ENCODE measurements at regions not wholly inside any gene's neighbourhood (a gene's known extent, or its start where the extent isn't known, plus 50 kb on each side); places are given as distances from the start of the nearest gene placed in this dataset.

DNA sequence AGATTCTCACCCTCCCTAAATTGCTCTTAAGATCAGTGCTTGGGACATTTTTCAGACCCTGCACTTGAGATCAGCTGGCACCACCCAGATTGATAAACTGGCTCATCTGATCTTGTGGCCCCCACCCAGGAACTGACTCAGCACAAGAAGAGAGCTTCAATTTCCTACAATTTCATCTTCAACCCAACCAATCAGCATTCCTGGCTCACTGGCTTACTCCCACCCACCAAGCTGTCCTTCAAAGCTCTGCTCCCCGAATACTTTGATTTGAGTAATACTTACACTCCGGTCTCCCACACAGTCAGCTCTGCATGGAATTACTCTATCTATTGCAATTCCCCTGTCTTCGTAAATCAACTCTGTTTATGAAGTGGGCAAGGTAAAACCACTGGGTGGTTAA is 461.9 kb upstream of the RGS18 start:
- H3K9me3 ChIP-seq (ENCODE audit: insufficient read depth, low read length, severe bottlenecking) = peaks cover 18% of the 10 kb centered on the region
- TF ChIP-seq, protein P1, sequence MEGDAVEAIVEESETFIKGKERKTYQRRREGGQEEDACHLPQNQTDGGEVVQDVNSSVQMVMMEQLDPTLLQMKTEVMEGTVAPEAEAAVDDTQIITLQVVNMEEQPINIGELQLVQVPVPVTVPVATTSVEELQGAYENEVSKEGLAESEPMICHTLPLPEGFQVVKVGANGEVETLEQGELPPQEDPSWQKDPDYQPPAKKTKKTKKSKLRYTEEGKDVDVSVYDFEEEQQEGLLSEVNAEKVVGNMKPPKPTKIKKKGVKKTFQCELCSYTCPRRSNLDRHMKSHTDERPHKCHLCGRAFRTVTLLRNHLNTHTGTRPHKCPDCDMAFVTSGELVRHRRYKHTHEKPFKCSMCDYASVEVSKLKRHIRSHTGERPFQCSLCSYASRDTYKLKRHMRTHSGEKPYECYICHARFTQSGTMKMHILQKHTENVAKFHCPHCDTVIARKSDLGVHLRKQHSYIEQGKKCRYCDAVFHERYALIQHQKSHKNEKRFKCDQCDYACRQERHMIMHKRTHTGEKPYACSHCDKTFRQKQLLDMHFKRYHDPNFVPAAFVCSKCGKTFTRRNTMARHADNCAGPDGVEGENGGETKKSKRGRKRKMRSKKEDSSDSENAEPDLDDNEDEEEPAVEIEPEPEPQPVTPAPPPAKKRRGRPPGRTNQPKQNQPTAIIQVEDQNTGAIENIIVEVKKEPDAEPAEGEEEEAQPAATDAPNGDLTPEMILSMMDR (IDR thresholded peaks at IDR 0.05; ENCODE audit: borderline replicate concordance, extremely low read depth, low read length, poor library complexity, severe bottlenecking) = no peak
- no peak for TF ChIP-seq EZH2 (IDR thresholded peaks at IDR 0.05; ENCODE audit: borderline replicate concordance, low read depth, low read length, severe bottlenecking)
- no peaks in the 10 kb centered on the region for H3K27me3 ChIP-seq (ENCODE audit: insufficient read depth, low read length, poor library complexity)
- H3K79me2 ChIP-seq (ENCODE audit: insufficient read depth, low read length) = no peaks in the 10 kb centered on the region
- no peak overlapping the region for H3K4me3 ChIP-seq (ENCODE audit: low read depth in 1 of 2, low read length in 2 of 2)
- no peak overlapping the region for H2AFZ ChIP-seq (ENCODE audit: low read depth, low read length)
- H4K20me1 ChIP-seq (ENCODE audit: insufficient read depth, low read length) = no peaks in the 10 kb centered on the region
- DNase-seq (no peak), ATAC-seq (ENCODE audit: insufficient read depth, low read depth) (peak; percentile 12; the same call in 2 of the 3 replicates)
- H3K4me2 ChIP-seq (ENCODE audit: insufficient read depth, low read length) = no peak overlapping the region
- no peaks in the 10 kb centered on the region for H3K36me3 ChIP-seq (ENCODE audit: insufficient read depth, low read length)
- H3K27ac ChIP-seq (ENCODE audit: low read length) = peak overlapping the region; percentile 16; the same call in 1 of the 2 replicates
- no peak overlapping the region for H3K9ac ChIP-seq (ENCODE audit: low read depth, low read length)
- H3K4me1 ChIP-seq (ENCODE audit: insufficient read depth, low read length) = peaks cover 10% of the 10 kb centered on the region; the same call in 1 of the 2 replicates

DNA sequence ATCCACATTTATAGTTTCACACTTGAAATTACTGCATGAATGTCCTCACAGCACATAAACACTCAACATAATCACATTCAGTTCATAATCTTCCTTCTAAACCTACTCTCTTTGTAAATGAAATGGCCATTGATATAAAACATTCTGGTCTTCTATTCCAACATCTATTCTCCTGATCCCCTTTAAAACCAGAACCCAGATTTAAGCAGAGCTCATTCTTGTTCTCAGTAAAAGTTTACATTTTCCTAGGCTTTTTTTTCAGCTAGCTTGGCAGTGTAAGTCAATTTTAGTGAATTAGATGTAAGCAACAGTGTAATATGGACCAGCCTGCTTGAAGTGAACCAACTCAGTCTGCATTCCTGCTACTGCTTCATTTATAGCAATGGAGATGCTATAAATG is 460.7 kb upstream of the RGS18 start:
- DNase-seq (no peak), ATAC-seq (ENCODE audit: insufficient read depth, low read depth) (no peak)
- H2AFZ ChIP-seq (ENCODE audit: low read depth, low read length) = 0 out of 2 replicates have a peak overlapping the region, but pooled peaks have one; percentile 33
- H3K36me3 ChIP-seq (ENCODE audit: insufficient read depth, low read length) = no peaks in the 10 kb centered on the region
- no peak for TF ChIP-seq EZH2 (IDR thresholded peaks at IDR 0.05; ENCODE audit: borderline replicate concordance, low read depth, low read length, severe bottlenecking)
- TF ChIP-seq, protein P1 (IDR thresholded peaks at IDR 0.05; ENCODE audit: borderline replicate concordance, extremely low read depth, low read length, poor library complexity, severe bottlenecking) = no peak
- peaks cover 10% of the 10 kb centered on the region; the same call in 1 of the 2 replicates for H3K4me1 ChIP-seq (ENCODE audit: insufficient read depth, low read length)
- no peaks in the 10 kb centered on the region for H3K79me2 ChIP-seq (ENCODE audit: insufficient read depth, low read length)
- H3K27ac ChIP-seq (ENCODE audit: low read length) = no peak overlapping the region
- H3K4me2 ChIP-seq (ENCODE audit: insufficient read depth, low read length) = no peak overlapping the region
- H3K9ac ChIP-seq (ENCODE audit: low read depth, low read length) = no peak overlapping the region
- H3K4me3 ChIP-seq (ENCODE audit: low read depth in 1 of 2, low read length in 2 of 2) = no peak overlapping the region
- H4K20me1 ChIP-seq (ENCODE audit: insufficient read depth, low read length) = no peaks in the 10 kb centered on the region
- no peaks in the 10 kb centered on the region for H3K27me3 ChIP-seq (ENCODE audit: insufficient read depth, low read length, poor library complexity)
- H3K9me3 ChIP-seq (ENCODE audit: insufficient read depth, low read length, severe bottlenecking) = peaks cover 18% of the 10 kb centered on the region

DNA sequence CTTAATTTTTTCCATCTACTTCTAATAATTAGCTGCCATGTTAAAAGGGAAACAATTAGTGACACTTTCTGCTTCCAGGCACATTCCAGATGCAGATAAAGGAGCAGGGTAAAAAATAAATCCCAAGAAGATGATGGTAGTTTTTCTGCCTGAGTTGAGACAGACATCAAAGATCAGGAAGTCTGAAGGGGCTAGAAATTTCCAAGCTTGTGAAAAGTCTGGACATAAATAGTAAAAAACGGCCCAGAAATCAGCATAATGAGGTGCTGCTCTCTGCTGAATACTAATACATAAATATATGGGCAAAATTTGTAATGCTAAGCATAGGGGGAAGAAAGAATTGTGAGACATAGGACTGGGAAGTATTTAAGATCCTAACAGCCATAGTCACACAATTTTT is 460.0 kb upstream of the RGS18 start:
- no peak for TF ChIP-seq EZH2 (IDR thresholded peaks at IDR 0.05; ENCODE audit: borderline replicate concordance, low read depth, low read length, severe bottlenecking)
- TF ChIP-seq, protein P1 (IDR thresholded peaks at IDR 0.05; ENCODE audit: borderline replicate concordance, extremely low read depth, low read length, poor library complexity, severe bottlenecking) = no peak
- H2AFZ ChIP-seq (ENCODE audit: low read depth, low read length) = no peak overlapping the region
- H3K27me3 ChIP-seq (ENCODE audit: insufficient read depth, low read length, poor library complexity) = no peaks in the 10 kb centered on the region
- ATAC-seq (ENCODE audit: insufficient read depth, low read depth) = no peak
- no peaks in the 10 kb centered on the region for H4K20me1 ChIP-seq (ENCODE audit: insufficient read depth, low read length)
- H3K9ac ChIP-seq (ENCODE audit: low read depth, low read length) = no peak overlapping the region
- H3K4me1 ChIP-seq (ENCODE audit: insufficient read depth, low read length) = peaks cover 10% of the 10 kb centered on the region; the same call in 1 of the 2 replicates
- H3K79me2 ChIP-seq (ENCODE audit: insufficient read depth, low read length) = no peaks in the 10 kb centered on the region
- H3K36me3 ChIP-seq (ENCODE audit: insufficient read depth, low read length) = no peaks in the 10 kb centered on the region
- no peak overlapping the region for H3K27ac ChIP-seq (ENCODE audit: low read length)
- H3K4me3 ChIP-seq (ENCODE audit: low read depth in 1 of 2, low read length in 2 of 2) = no peak overlapping the region
- H3K9me3 ChIP-seq (ENCODE audit: insufficient read depth, low read length, severe bottlenecking) = peaks cover 15% of the 10 kb centered on the region
- no peak for DNase-seq
- H3K4me2 ChIP-seq (ENCODE audit: insufficient read depth, low read length) = no peak overlapping the region
